ENCODE measurements at regions not wholly inside any gene's neighbourhood (a gene's known extent, or its start where the extent isn't known, plus 50 kb on each side); places are given as distances from the start of the nearest gene placed in this dataset.

DNA sequence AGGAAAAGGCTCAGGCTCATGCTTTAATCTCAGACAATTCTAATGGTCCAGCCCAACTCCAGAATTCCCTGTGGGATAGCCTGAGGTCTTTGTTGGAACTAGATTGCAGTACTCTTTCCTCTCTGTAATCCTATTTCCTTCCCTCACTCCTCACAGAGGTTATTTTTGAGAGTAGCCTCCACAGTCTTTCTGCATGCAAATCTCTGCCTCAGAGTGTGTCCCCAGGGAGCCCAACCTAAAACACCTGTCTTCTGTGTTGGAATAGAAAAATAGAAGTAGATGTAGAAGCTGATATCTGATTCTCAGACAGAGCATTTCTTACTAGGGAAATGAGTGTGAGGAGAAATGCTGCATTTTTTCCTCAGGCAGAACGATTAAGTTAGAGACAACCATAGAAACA lies 915.5 kb upstream of the EPHA5 start:
- no peak overlapping the region for H3K4me3 Mint-ChIP-seq
- H3K27ac Mint-ChIP-seq, result no peak overlapping the region
- no peak for DNase-seq
- H3K36me3 Mint-ChIP-seq (ENCODE audit: low read depth), result no peaks in the 10 kb centered on the region
- no peaks in the 10 kb centered on the region for H3K9me3 Mint-ChIP-seq
- no peak for TF ChIP-seq CTCF (IDR thresholded peaks at IDR 0.05)
- no peaks in the 10 kb centered on the region for H3K4me1 Mint-ChIP-seq (ENCODE audit: low read depth)
- no peaks in the 10 kb centered on the region for H3K27me3 Mint-ChIP-seq (ENCODE audit: insufficient read depth)

GRCh38 chr4:66577922-66578321 lies 907.6 kb upstream of the EPHA5 start:
- Mint-ChIP-seq H3K4me3 (no peak overlapping the region), H3K27me3 (ENCODE audit: insufficient read depth) (no peaks in the 10 kb centered on the region), H3K27ac (no peak overlapping the region), H3K4me1 (ENCODE audit: low read depth) (peaks cover 33% of the 10 kb centered on the region), H3K9me3 (no peaks in the 10 kb centered on the region), H3K36me3 (ENCODE audit: low read depth) (no peaks in the 10 kb centered on the region)
- DNase-seq, result no peak
- no peak for TF ChIP-seq CTCF (IDR thresholded peaks at IDR 0.05)

- peak overlapping the region; percentile 73 for H3K4me3 Mint-ChIP-seq
- H3K36me3 Mint-ChIP-seq (ENCODE audit: low read depth), result no peaks in the 10 kb centered on the region
- peak overlapping the region; percentile 78 for H3K27ac Mint-ChIP-seq
- H3K4me1 Mint-ChIP-seq (ENCODE audit: low read depth), result peaks cover 38% of the 10 kb centered on the region
- H3K27me3 Mint-ChIP-seq (ENCODE audit: insufficient read depth), result no peaks in the 10 kb centered on the region
- no peak for TF ChIP-seq CTCF (IDR thresholded peaks at IDR 0.05)
- H3K9me3 Mint-ChIP-seq, result no peaks in the 10 kb centered on the region; the same call in 1 of the 2 replicates
- peak; percentile 79 for DNase-seq
Measured at GRCh38 chr4:66575008-66575696, 904.9 kb upstream of the EPHA5 start.

- Mint-ChIP-seq H3K4me3 (peak overlapping the region; percentile 73), H3K27me3 (ENCODE audit: insufficient read depth) (no peaks in the 10 kb centered on the region), H3K4me1 (ENCODE audit: low read depth) (peaks cover 38% of the 10 kb centered on the region), H3K36me3 (ENCODE audit: low read depth) (no peaks in the 10 kb centered on the region), H3K27ac (peak overlapping the region; percentile 78), H3K9me3 (no peaks in the 10 kb centered on the region; the same call in 1 of the 2 replicates)
- peak; percentile 68 for DNase-seq
- TF ChIP-seq CTCF (IDR thresholded peaks at IDR 0.05), result no peak; the same call in 1 of the 2 replicates
Measured at GRCh38 chr4:66574145-66574978, 904.1 kb upstream of the EPHA5 start.

GRCh38 chr4:66572949-66573348 lies 902.7 kb upstream of the EPHA5 start:
- peak; percentile 88 for DNase-seq
- Mint-ChIP-seq H3K36me3 (ENCODE audit: low read depth) (no peaks in the 10 kb centered on the region), H3K4me1 (ENCODE audit: low read depth) (peaks cover 38% of the 10 kb centered on the region), H3K27ac (peak overlapping the region; percentile 78), H3K27me3 (ENCODE audit: insufficient read depth) (no peaks in the 10 kb centered on the region), H3K9me3 (no peaks in the 10 kb centered on the region; the same call in 1 of the 2 replicates), H3K4me3 (peak overlapping the region; percentile 22; the same call in 1 of the 2 replicates)
- TF ChIP-seq CTCF (IDR thresholded peaks at IDR 0.05), result no peak
